ENCODE measurements at regions not wholly inside any gene's neighbourhood (a gene's known extent, or its start where the extent isn't known, plus 50 kb on each side); places are given as distances from the start of the nearest gene placed in this dataset.

GRCh38 chr5:143698574-143698973 is 113.4 kb upstream of the HMHB1 start:
- no peak for DNase-seq (ENCODE audit: low read depth)
- H3K4me3 ChIP-seq (ENCODE audit: low read depth, low read length) = no peak overlapping the region
- TF ChIP-seq, protein P1, sequence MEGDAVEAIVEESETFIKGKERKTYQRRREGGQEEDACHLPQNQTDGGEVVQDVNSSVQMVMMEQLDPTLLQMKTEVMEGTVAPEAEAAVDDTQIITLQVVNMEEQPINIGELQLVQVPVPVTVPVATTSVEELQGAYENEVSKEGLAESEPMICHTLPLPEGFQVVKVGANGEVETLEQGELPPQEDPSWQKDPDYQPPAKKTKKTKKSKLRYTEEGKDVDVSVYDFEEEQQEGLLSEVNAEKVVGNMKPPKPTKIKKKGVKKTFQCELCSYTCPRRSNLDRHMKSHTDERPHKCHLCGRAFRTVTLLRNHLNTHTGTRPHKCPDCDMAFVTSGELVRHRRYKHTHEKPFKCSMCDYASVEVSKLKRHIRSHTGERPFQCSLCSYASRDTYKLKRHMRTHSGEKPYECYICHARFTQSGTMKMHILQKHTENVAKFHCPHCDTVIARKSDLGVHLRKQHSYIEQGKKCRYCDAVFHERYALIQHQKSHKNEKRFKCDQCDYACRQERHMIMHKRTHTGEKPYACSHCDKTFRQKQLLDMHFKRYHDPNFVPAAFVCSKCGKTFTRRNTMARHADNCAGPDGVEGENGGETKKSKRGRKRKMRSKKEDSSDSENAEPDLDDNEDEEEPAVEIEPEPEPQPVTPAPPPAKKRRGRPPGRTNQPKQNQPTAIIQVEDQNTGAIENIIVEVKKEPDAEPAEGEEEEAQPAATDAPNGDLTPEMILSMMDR (IDR thresholded peaks at IDR 0.05; ENCODE audit: insufficient read depth, low read depth, low read length) = no peak

GRCh38 chr5:143696921-143697320 is 115.0 kb upstream of the HMHB1 start:
- DNase-seq (ENCODE audit: low read depth) = no peak

GRCh38 chr5:143695941-143696340 is 116.0 kb upstream of the HMHB1 start:
- no peak for DNase-seq (ENCODE audit: low read depth)
- H3K4me3 ChIP-seq (ENCODE audit: low read depth, low read length) = no peak overlapping the region
- TF ChIP-seq, protein P1 (IDR thresholded peaks at IDR 0.05; ENCODE audit: insufficient read depth, low read depth, low read length) = no peak

More at GRCh38 chr5:143696921-143697320, 115.0 kb upstream of the HMHB1 start:
- TF ChIP-seq, protein P1 (IDR thresholded peaks at IDR 0.05; ENCODE audit: insufficient read depth, low read depth, low read length) = no peak
- H3K4me3 ChIP-seq (ENCODE audit: low read depth, low read length) = no peak overlapping the region

- DNase-seq (ENCODE audit: low read depth) = no peak
- TF ChIP-seq, protein P1 (IDR thresholded peaks at IDR 0.05; ENCODE audit: insufficient read depth, low read depth, low read length) = no peak
- no peak overlapping the region for H3K4me3 ChIP-seq (ENCODE audit: low read depth, low read length)
These were observed 116.6 kb upstream of the HMHB1 start for GRCh38 chr5:143695244-143695864.

DNA sequence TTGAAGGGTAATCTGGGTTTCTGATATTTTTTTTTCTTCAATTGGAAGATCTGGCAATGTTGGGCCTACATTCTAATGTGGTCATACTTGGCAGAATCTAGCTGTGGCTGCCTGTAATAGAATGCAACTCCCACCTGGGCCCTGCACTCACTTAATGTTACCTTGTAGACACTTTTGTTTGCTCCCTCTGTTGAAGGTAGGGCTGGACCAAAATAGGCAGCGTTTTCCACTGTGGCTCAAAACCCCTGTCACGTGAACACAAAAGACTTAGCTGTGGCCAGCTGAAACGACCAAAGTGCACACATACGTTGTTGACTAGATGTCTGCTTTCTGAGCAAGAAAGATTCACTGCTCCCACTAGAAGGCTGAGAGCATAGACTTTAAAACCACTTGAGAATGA is 117.6 kb upstream of the HMHB1 start:
- TF ChIP-seq, protein P1 (IDR thresholded peaks at IDR 0.05; ENCODE audit: insufficient read depth, low read depth, low read length) = no peak
- H3K4me3 ChIP-seq (ENCODE audit: low read depth, low read length) = no peak overlapping the region
- no peak for DNase-seq (ENCODE audit: low read depth)

DNA sequence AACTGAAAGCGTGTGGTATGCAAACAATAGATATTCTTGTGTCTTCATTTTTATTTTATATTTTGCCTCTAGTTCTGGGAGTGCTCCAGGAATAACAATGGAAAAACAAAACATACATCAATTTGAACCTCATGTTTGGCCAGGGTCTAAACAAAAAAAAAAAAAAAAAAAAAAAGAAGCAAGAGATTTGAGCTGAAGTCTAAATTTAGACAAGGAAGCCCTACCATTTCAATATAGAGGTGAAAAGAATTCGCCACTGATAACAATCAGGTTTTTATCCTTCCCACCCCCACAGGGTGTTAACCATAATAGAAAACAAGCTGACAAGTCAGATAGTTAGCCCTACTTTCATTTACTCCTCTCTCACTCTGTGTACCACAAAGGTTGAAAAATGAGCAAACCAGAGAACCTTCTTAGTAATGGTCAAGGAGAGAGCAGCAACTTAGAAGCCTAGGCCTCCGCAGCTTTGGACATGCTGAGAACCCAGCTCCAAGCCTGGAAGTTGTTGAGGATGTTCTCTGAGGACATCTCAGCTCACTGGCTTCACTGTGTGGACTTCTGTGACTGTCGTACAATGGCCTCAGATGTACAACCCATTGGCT is 118.2 kb upstream of the HMHB1 start:
- DNase-seq (ENCODE audit: low read depth) = peak; percentile 36
- no peak overlapping the region for H3K4me3 ChIP-seq (ENCODE audit: low read depth, low read length)
- TF ChIP-seq, protein P1 (IDR thresholded peaks at IDR 0.05; ENCODE audit: insufficient read depth, low read depth, low read length) = no peak

Data from fibroblast of villous mesenchyme (primary cell).